ENCODE measurements at regions not wholly inside any gene's neighbourhood (a gene's known extent, or its start where the extent isn't known, plus 50 kb on each side); places are given as distances from the start of the nearest gene placed in this dataset.

- TF ChIP-seq POLR2AphosphoS5 (IDR thresholded peaks at IDR 0.05; ENCODE audit: insufficient read depth, low read depth, low read length) (no peak), POLR2A (IDR thresholded peaks at IDR 0.05; ENCODE audit: low read depth, low read length) (no peak), CTCF (IDR thresholded peaks at IDR 0.05; ENCODE audit: extremely low read depth in 1 of 2, insufficient read depth in 1 of 2, low read depth in 1 of 2, low read length in 2 of 2) (no peak), EZH2 (IDR thresholded peaks at IDR 0.05; ENCODE audit: borderline replicate concordance, low read depth, low read length, severe bottlenecking) (no peak)
Measured at GRCh38 chr16:7218936-7219335, 113.7 kb upstream of the RBFOX1 start.
